ENCODE measurements at regions not wholly inside any gene's neighbourhood (a gene's known extent, or its start where the extent isn't known, plus 50 kb on each side); places are given as distances from the start of the nearest gene placed in this dataset.

DNA sequence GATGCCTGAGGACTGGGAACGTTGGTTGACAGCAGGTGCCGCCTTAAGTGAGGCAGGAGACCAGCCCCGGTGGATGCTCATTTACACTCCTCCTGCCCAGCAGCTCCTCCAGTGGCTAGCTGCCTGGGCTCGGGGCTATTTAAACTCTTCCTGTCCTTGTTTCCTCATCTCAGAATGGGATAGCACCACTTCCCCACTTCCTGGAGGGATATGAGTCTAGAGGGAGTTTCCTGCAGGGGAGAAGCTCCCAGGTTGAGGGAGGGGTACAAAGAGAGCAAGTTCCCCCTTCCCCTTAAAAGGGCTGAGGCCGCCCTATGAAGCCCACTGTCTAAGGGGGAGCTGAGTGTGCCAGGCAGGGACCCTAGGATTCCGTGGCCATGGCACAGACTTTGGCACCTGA is 311.2 kb downstream of the AACS start:
- no peak for DNase-seq
- TF ChIP-seq, protein P1, sequence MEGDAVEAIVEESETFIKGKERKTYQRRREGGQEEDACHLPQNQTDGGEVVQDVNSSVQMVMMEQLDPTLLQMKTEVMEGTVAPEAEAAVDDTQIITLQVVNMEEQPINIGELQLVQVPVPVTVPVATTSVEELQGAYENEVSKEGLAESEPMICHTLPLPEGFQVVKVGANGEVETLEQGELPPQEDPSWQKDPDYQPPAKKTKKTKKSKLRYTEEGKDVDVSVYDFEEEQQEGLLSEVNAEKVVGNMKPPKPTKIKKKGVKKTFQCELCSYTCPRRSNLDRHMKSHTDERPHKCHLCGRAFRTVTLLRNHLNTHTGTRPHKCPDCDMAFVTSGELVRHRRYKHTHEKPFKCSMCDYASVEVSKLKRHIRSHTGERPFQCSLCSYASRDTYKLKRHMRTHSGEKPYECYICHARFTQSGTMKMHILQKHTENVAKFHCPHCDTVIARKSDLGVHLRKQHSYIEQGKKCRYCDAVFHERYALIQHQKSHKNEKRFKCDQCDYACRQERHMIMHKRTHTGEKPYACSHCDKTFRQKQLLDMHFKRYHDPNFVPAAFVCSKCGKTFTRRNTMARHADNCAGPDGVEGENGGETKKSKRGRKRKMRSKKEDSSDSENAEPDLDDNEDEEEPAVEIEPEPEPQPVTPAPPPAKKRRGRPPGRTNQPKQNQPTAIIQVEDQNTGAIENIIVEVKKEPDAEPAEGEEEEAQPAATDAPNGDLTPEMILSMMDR (conservative IDR thresholded peaks at IDR 0.05): no peak
- no peak overlapping the region for H3K18ac ChIP-seq (ENCODE audit: insufficient read length, low read depth, low read length)
- H3K4me2 ChIP-seq (ENCODE audit: insufficient read depth, insufficient read length, low read length): no peak overlapping the region
- H3K79me1 ChIP-seq (ENCODE audit: insufficient read depth, low read depth, low read length, poor library complexity, severe bottlenecking): no peaks in the 10 kb centered on the region
- H4K20me1 ChIP-seq (ENCODE audit: control insufficient read depth, insufficient read depth, insufficient read length): no peaks in the 10 kb centered on the region
- no peak overlapping the region for H3K4ac ChIP-seq (ENCODE audit: low read depth, low read length)
- no peaks in the 10 kb centered on the region for H3K9me3 ChIP-seq (ENCODE audit: control insufficient read depth, low read depth, low read length)
- H3K14ac ChIP-seq (ENCODE audit: insufficient read depth, low read length): no peak overlapping the region
- H4K91ac ChIP-seq (ENCODE audit: insufficient read length, low read depth, low read length): no peak overlapping the region
- no peaks in the 10 kb centered on the region for H3K27me3 ChIP-seq (ENCODE audit: insufficient read depth, low read length)
- H3K4me3 Mint-ChIP-seq: no peak overlapping the region
- no peak overlapping the region for H3T11ph ChIP-seq (ENCODE audit: low read length)
- H4K5ac ChIP-seq (ENCODE audit: insufficient read length, low read depth, low read length): no peak overlapping the region
- H2AK5ac ChIP-seq (ENCODE audit: insufficient read length, low read length): no peak overlapping the region
- 0 out of 5 replicates have a peak, but pooled peaks cover 0 to 2% of the 10 kb centered on the region in 2 experiments for H3K9me3 Mint-ChIP-seq
- no peak overlapping the region for H3K9ac ChIP-seq (ENCODE audit: extremely low read depth, insufficient read length, low read length)
- no peak overlapping the region for H2BK20ac ChIP-seq (ENCODE audit: low read depth, low read length, poor library complexity, severe bottlenecking)
- H3K27ac Mint-ChIP-seq: no peak overlapping the region
- no CpG with 5 or more reads among the region's 6 CpGs for WGBS (ENCODE audit: extremely low coverage, insufficient read length, low lambda C conversion rate)
- no peaks in the 10 kb centered on the region for H3K23me2 ChIP-seq (ENCODE audit: insufficient read length, low read depth, low read length, poor library complexity, severe bottlenecking)
- no peak overlapping the region for H3K27ac ChIP-seq (ENCODE audit: insufficient read length, low read depth, low read length)
- H3K23ac ChIP-seq (ENCODE audit: insufficient read length, low read depth, low read length): no peak overlapping the region
- H2BK120ac ChIP-seq (ENCODE audit: low read depth, low read length, poor library complexity, severe bottlenecking): no peak overlapping the region
- no peak overlapping the region for H2AFZ ChIP-seq (ENCODE audit: low read length)
- no peaks in the 10 kb centered on the region for H3K4me1 ChIP-seq (ENCODE audit: insufficient read depth, low read length)
- H3K27me3 Mint-ChIP-seq (ENCODE audit: low read depth): peaks cover 26% of the 10 kb centered on the region
- H3K4me1 Mint-ChIP-seq: peaks cover 0 to 2% of the 10 kb centered on the region in 2 experiments; a peak in 1 of 4 replicates
- no peak overlapping the region for H2BK5ac ChIP-seq (ENCODE audit: insufficient read length, low read length)
- no peak overlapping the region for H4K8ac ChIP-seq (replicated peaks; ENCODE audit: insufficient read length, low read depth, low read length)
- peaks cover 0 to 43% (median 0%) of the 10 kb centered on the region in 3 experiments; a peak in 3 of 7 replicates for H3K36me3 Mint-ChIP-seq (ENCODE audit: insufficient read depth in 1 of 3, low read depth in 3 of 3)
- 0 out of 2 replicates have a peak, but pooled peaks cover 1% of the 10 kb centered on the region for H3K79me2 ChIP-seq (ENCODE audit: insufficient read depth, low read length)
- H3K56ac ChIP-seq (ENCODE audit: insufficient read length, low read depth, low read length): no peak overlapping the region
- no peak overlapping the region for H2BK15ac ChIP-seq (ENCODE audit: low read depth, low read length)
- no peak overlapping the region for H2BK12ac ChIP-seq (ENCODE audit: insufficient read length, low read depth, low read length)

Data from H9 (cell line).